ENCODE measurements at regions not wholly inside any gene's neighbourhood (a gene's known extent, or its start where the extent isn't known, plus 50 kb on each side); places are given as distances from the start of the nearest gene placed in this dataset.

DNA sequence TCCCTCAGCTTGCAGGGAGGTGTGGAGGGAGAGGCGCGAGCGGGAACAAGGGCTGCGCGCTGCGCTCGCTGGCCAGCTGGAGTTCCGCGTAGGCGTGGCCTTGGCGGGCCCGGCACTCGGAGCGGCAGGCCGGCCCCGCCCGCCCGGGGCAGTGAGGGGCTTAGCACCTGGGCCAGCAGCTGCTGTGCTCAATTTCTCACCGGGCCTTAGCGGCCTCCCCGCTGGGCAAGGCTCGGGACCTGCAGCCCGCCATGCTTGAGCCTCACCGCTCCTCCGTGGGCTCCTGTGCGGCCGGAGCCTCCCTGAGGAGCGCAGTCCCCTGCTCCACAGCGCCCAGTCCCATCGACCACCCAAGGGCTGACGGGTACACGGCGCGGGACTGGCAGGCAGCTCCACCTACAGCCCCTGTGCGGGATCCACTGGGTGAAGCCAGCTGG is 1516.4 kb downstream of the EFNA5 start:
- Histone ChIP-seq H3K27ac (ENCODE audit: low read depth, low read length) (no peak overlapping the region), H3K4me1 (ENCODE audit: control insufficient read depth in 1 of 2, insufficient read depth in 2 of 2, low read length in 2 of 2) (no peaks in the 10 kb centered on the region), H3K4me2 (ENCODE audit: low read length) (no peak overlapping the region), H3K9me2 (ENCODE audit: insufficient read depth) (no peaks in the 10 kb centered on the region), H3K36me3 (ENCODE audit: control insufficient read depth in 1 of 2, insufficient read depth in 2 of 2, low read length in 2 of 2) (no peaks in the 10 kb centered on the region), H3K9ac (ENCODE audit: low read length) (no peak overlapping the region), H3K4me3 (replicated peaks in 1 of 2; ENCODE audit: low read depth in 1 of 2, low read length in 2 of 2) (no peak overlapping the region), H2AFZ (ENCODE audit: low read depth, low read length, poor library complexity, severe bottlenecking) (no peak overlapping the region), H4K20me1 (ENCODE audit: insufficient read depth) (no peaks in the 10 kb centered on the region), H3K79me2 (ENCODE audit: insufficient read depth, low read length) (no peaks in the 10 kb centered on the region), H3K9me3 (ENCODE audit: control insufficient read depth in 1 of 2, insufficient read depth in 1 of 2, low read depth in 1 of 2, low read length in 2 of 2) (no peaks in the 10 kb centered on the region; a peak in 1 of 4 replicates), H3K27me3 (ENCODE audit: insufficient read depth, low read length) (no peaks in the 10 kb centered on the region)
- DNase-seq (ENCODE audit: low read depth, low spot score): no peak
- BruUV-seq (replicated peaks): no TSS peak
- intact Hi-C loops (cut with micrococcal nuclease): no loop called here
- no peak for TF ChIP-seq ELF1 (IDR thresholded peaks at IDR 0.05; ENCODE audit: borderline replicate concordance, low read depth)
- TF ChIP-seq, protein P1, sequence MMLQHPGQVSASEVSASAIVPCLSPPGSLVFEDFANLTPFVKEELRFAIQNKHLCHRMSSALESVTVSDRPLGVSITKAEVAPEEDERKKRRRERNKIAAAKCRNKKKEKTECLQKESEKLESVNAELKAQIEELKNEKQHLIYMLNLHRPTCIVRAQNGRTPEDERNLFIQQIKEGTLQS (IDR thresholded peaks at IDR 0.05): no peak
- no peak for TF ChIP-seq TCF7L2 (IDR thresholded peaks at IDR 0.05; ENCODE audit: borderline replicate concordance, extremely low read depth, insufficient read depth, insufficient read length)
- no peak for TF ChIP-seq CBX3 (IDR thresholded peaks at IDR 0.05; ENCODE audit: low read depth)
- no peak for TF ChIP-seq RAD21 (IDR thresholded peaks at IDR 0.05; ENCODE audit: low read depth)
- TF ChIP-seq ZNF274 (IDR thresholded peaks at IDR 0.05; ENCODE audit: low read depth, low read length): no peak
- TF ChIP-seq SP1 (IDR thresholded peaks at IDR 0.05; ENCODE audit: low read depth): no peak
- TF ChIP-seq, protein P2, sequence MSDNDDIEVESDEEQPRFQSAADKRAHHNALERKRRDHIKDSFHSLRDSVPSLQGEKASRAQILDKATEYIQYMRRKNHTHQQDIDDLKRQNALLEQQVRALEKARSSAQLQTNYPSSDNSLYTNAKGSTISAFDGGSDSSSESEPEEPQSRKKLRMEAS (IDR thresholded peaks at IDR 0.05): no peak
- ChIA-PET RAD21 (ENCODE audit: low non-redundant PET in 1 of 2, low total read pairs in 2 of 2, uncharacterized antibody in 2 of 2, unreplicated experiment in 2 of 2) (no interaction called here), CTCF (no interaction called here), POLR2A (no interaction called here)
- ATAC-seq: no peak

DNA sequence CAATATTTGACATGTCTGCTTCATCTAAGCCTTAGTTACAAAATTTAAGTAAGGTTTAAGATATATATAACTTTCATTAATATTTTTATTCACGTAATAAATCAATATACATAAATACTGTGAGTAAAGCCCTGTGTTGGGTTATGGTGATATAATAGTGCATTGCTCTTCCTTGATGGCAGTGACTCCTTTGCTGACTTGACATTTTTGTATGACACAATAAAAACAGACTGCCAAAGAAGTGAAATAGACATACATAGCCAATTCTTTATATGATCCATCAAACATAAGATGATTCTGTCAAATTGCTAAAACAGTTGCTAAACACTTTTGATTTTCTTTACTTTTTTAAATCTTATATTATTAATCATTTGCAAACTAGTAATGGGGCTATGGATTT is 1518.2 kb downstream of the EFNA5 start:
- DNase-seq (ENCODE audit: low read depth, low spot score): no peak
- CTCF ChIA-PET: no interaction called here
- Histone ChIP-seq H3K9me2 (ENCODE audit: insufficient read depth) (no peaks in the 10 kb centered on the region), H2AFZ (ENCODE audit: low read depth, low read length, poor library complexity, severe bottlenecking) (no peak overlapping the region), H3K9ac (ENCODE audit: low read length) (no peak overlapping the region), H3K4me3 (replicated peaks in 1 of 2; ENCODE audit: low read depth in 1 of 2, low read length in 2 of 2) (no peak overlapping the region), H3K79me2 (ENCODE audit: insufficient read depth, low read length) (no peaks in the 10 kb centered on the region), H3K36me3 (ENCODE audit: control insufficient read depth in 1 of 2, insufficient read depth in 2 of 2, low read length in 2 of 2) (no peaks in the 10 kb centered on the region), H3K4me2 (ENCODE audit: low read length) (no peak overlapping the region), H4K20me1 (ENCODE audit: insufficient read depth) (no peaks in the 10 kb centered on the region), H3K27me3 (ENCODE audit: insufficient read depth, low read length) (no peaks in the 10 kb centered on the region), H3K4me1 (ENCODE audit: control insufficient read depth in 1 of 2, insufficient read depth in 2 of 2, low read length in 2 of 2) (no peaks in the 10 kb centered on the region), H3K27ac (ENCODE audit: low read depth, low read length) (no peak overlapping the region), H3K9me3 (ENCODE audit: control insufficient read depth in 1 of 2, insufficient read depth in 1 of 2, low read depth in 1 of 2, low read length in 2 of 2) (no peaks in the 10 kb centered on the region; a peak in 1 of 4 replicates)
- intact Hi-C loops (cut with micrococcal nuclease): no loop called here
- no TSS peak for BruUV-seq (replicated peaks)
- RAD21 ChIA-PET (ENCODE audit: low non-redundant PET in 1 of 2, low total read pairs in 2 of 2, uncharacterized antibody in 2 of 2, unreplicated experiment in 2 of 2): no interaction called here
- POLR2A ChIA-PET: no interaction called here
- ATAC-seq: no peak
- TF ChIP-seq CEBPB (IDR thresholded peaks at IDR 0.05; ENCODE audit: low read depth): no peak
- TF ChIP-seq POLR2AphosphoS5 (IDR thresholded peaks at IDR 0.05; ENCODE audit: low read depth, low read length): no peak
- TF ChIP-seq ELF1 (IDR thresholded peaks at IDR 0.05; ENCODE audit: borderline replicate concordance, low read depth): no peak
- TF ChIP-seq POLR2A (IDR thresholded peaks at IDR 0.05; ENCODE audit: borderline replicate concordance, extremely low read depth, insufficient read depth, insufficient read length): no peak
- TF ChIP-seq SIN3A (IDR thresholded peaks at IDR 0.05; ENCODE audit: low read depth): no peak
- TF ChIP-seq, protein P1 (IDR thresholded peaks at IDR 0.05): no peak
- TF ChIP-seq ZNF274 (IDR thresholded peaks at IDR 0.05; ENCODE audit: low read depth, low read length): no peak
- TF ChIP-seq, protein P3, sequence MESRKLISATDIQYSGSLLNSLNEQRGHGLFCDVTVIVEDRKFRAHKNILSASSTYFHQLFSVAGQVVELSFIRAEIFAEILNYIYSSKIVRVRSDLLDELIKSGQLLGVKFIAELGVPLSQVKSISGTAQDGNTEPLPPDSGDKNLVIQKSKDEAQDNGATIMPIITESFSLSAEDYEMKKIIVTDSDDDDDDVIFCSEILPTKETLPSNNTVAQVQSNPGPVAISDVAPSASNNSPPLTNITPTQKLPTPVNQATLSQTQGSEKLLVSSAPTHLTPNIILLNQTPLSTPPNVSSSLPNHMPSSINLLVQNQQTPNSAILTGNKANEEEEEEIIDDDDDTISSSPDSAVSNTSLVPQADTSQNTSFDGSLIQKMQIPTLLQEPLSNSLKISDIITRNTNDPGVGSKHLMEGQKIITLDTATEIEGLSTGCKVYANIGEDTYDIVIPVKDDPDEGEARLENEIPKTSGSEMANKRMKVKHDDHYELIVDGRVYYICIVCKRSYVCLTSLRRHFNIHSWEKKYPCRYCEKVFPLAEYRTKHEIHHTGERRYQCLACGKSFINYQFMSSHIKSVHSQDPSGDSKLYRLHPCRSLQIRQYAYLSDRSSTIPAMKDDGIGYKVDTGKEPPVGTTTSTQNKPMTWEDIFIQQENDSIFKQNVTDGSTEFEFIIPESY (IDR thresholded peaks at IDR 0.05; ENCODE audit: extremely low read depth, insufficient replicate concordance, low read length): no peak
- no peak for TF ChIP-seq FOSL1 (IDR thresholded peaks at IDR 0.05; ENCODE audit: low read depth)
- TF ChIP-seq SRF (IDR thresholded peaks at IDR 0.05; ENCODE audit: low read depth): no peak
- TF ChIP-seq, protein P4, sequence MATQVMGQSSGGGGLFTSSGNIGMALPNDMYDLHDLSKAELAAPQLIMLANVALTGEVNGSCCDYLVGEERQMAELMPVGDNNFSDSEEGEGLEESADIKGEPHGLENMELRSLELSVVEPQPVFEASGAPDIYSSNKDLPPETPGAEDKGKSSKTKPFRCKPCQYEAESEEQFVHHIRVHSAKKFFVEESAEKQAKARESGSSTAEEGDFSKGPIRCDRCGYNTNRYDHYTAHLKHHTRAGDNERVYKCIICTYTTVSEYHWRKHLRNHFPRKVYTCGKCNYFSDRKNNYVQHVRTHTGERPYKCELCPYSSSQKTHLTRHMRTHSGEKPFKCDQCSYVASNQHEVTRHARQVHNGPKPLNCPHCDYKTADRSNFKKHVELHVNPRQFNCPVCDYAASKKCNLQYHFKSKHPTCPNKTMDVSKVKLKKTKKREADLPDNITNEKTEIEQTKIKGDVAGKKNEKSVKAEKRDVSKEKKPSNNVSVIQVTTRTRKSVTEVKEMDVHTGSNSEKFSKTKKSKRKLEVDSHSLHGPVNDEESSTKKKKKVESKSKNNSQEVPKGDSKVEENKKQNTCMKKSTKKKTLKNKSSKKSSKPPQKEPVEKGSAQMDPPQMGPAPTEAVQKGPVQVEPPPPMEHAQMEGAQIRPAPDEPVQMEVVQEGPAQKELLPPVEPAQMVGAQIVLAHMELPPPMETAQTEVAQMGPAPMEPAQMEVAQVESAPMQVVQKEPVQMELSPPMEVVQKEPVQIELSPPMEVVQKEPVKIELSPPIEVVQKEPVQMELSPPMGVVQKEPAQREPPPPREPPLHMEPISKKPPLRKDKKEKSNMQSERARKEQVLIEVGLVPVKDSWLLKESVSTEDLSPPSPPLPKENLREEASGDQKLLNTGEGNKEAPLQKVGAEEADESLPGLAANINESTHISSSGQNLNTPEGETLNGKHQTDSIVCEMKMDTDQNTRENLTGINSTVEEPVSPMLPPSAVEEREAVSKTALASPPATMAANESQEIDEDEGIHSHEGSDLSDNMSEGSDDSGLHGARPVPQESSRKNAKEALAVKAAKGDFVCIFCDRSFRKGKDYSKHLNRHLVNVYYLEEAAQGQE (IDR thresholded peaks at IDR 0.05; ENCODE audit: low read depth): no peak

All from HCT116 (cell line).